ENCODE measurements at regions not wholly inside any gene's neighbourhood (a gene's known extent, or its start where the extent isn't known, plus 50 kb on each side); places are given as distances from the start of the nearest gene placed in this dataset.

GRCh38 chr4:123259676-123260646 is 136.6 kb upstream of the SPRY1 start:
- ChIA-PET CTCF (interaction anchor here (1.5 kb wide), 1 partner anchor 12 kb away, joined by 6 read pairs; no protein-coding TSS in a partner anchor), RAD21 (ENCODE audit: unreplicated experiment) (no interaction called here), SMC1A (ENCODE audit: uncharacterized antibody, unreplicated experiment) (interaction anchor here (1.5 kb wide), 1 partner anchor 11 kb away, joined by 4 read pairs; no protein-coding TSS in a partner anchor), POLR2A (no interaction called here)
- Histone ChIP-seq H3K9ac (ENCODE audit: control insufficient read depth, insufficient read depth, low read length) (no peak overlapping the region), H3K9me3 (replicated peaks; ENCODE audit: control insufficient read depth, insufficient read depth, low read length) (no peaks in the 10 kb centered on the region), H3K4me2 (ENCODE audit: control insufficient read depth, insufficient read depth) (no peak overlapping the region), H3K27ac (ENCODE audit: control insufficient read depth, insufficient read depth) (no peak overlapping the region), H3K36me3 (ENCODE audit: control insufficient read depth in 2 of 2, insufficient read depth in 2 of 2, low read length in 1 of 2) (no peaks in the 10 kb centered on the region), H3K79me2 (ENCODE audit: control insufficient read depth, insufficient read depth, low read length) (no peaks in the 10 kb centered on the region), H3K27me3 (replicated peaks in 1 of 2; ENCODE audit: control insufficient read depth in 2 of 2, insufficient read depth in 2 of 2, low read length in 1 of 2) (no peaks in the 10 kb centered on the region), H3K4me3 (no peak overlapping the region), H3K4me1 (ENCODE audit: control insufficient read depth, insufficient read depth, low read length) (peaks cover 4% of the 10 kb centered on the region), H2AFZ (ENCODE audit: control insufficient read depth, low read depth, low read length) (no peak overlapping the region), H4K20me1 (ENCODE audit: control insufficient read depth, insufficient read depth) (no peaks in the 10 kb centered on the region)
- TF ChIP-seq ASH2L (IDR thresholded peaks at IDR 0.05; ENCODE audit: borderline replicate concordance, low read depth), result no peak
- TF ChIP-seq FOS (IDR thresholded peaks at IDR 0.05; ENCODE audit: borderline replicate concordance, extremely low read depth, insufficient read length), result no peak
- no peak for TF ChIP-seq MEF2B (IDR thresholded peaks at IDR 0.05; ENCODE audit: partially characterized antibody, poor library complexity, severe bottlenecking)
- no peak for TF ChIP-seq ZBTB33 (IDR thresholded peaks at IDR 0.05)
- TF ChIP-seq BHLHE40 (IDR thresholded peaks at IDR 0.05; ENCODE audit: borderline replicate concordance in 1 of 2, low read depth in 2 of 2, low read length in 1 of 2), result no peak
- TF ChIP-seq NRF1 (conservative IDR thresholded peaks at IDR 0.05; ENCODE audit: low read depth, low read length), result no peak
- TF ChIP-seq, protein P1, sequence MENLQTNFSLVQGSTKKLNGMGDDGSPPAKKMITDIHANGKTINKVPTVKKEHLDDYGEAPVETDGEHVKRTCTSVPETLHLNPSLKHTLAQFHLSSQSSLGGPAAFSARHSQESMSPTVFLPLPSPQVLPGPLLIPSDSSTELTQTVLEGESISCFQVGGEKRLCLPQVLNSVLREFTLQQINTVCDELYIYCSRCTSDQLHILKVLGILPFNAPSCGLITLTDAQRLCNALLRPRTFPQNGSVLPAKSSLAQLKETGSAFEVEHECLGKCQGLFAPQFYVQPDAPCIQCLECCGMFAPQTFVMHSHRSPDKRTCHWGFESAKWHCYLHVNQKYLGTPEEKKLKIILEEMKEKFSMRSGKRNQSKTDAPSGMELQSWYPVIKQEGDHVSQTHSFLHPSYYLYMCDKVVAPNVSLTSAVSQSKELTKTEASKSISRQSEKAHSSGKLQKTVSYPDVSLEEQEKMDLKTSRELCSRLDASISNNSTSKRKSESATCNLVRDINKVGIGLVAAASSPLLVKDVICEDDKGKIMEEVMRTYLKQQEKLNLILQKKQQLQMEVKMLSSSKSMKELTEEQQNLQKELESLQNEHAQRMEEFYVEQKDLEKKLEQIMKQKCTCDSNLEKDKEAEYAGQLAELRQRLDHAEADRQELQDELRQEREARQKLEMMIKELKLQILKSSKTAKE (IDR thresholded peaks at IDR 0.05; ENCODE audit: low read depth, poor library complexity, severe bottlenecking), result no peak
- TF ChIP-seq BACH1 (IDR thresholded peaks at IDR 0.05; ENCODE audit: borderline replicate concordance), result no peak
- TF ChIP-seq TCF12 (IDR thresholded peaks at IDR 0.05; ENCODE audit: low read depth, low read length), result no peak
- no peak for TF ChIP-seq IKZF1 (conservative IDR thresholded peaks at IDR 0.05)
- no peak for TF ChIP-seq ATF7 (IDR thresholded peaks at IDR 0.05; ENCODE audit: low read depth)
- TF ChIP-seq ZNF384 (IDR thresholded peaks at IDR 0.05; ENCODE audit: borderline replicate concordance, low read depth, low read length), result no peak
- TF ChIP-seq SPI1 (IDR thresholded peaks at IDR 0.05; ENCODE audit: borderline replicate concordance, insufficient read depth, low read depth, low read length), result no peak
- TF ChIP-seq, protein P2, sequence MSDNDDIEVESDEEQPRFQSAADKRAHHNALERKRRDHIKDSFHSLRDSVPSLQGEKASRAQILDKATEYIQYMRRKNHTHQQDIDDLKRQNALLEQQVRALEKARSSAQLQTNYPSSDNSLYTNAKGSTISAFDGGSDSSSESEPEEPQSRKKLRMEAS (IDR thresholded peaks at IDR 0.05; ENCODE audit: low read depth, low read length), result no peak
- TF ChIP-seq STAT1 (conservative IDR thresholded peaks at IDR 0.05), result no peak
- TF ChIP-seq PAX5 (IDR thresholded peaks at IDR 0.05; ENCODE audit: borderline replicate concordance, low read depth, low read length), result no peak
- WGBS (ENCODE audit: insufficient coverage, insufficient replicate concordance, low lambda C conversion rate, missing lambda C conversion rate), result 28% methylated on average over 2 of the region's 2 CpGs
- ATAC-seq, result no peak
- in situ Hi-C loops (cut with MboI), result no loop called here
- no peak for FAIRE-seq
- BruUV-seq (replicated peaks), result no TSS peak
- no peak for DNase-seq (ENCODE audit: low read depth, low spot score)
- intact Hi-C loops (cut with micrococcal nuclease; ENCODE audit: unreplicated experiment), result no loop called here
